HCT116 (cell line): ENCODE measurements at regions not wholly inside any gene's neighbourhood (a gene's known extent, or its start where the extent isn't known, plus 50 kb on each side); places are given as distances from the start of the nearest gene placed in this dataset.

Experiments
- ATAC-seq: fragments of 200-7000 bp; cut with Tn5 transposase; 2 replicates; pipeline ENCODE4 v1.9.1; 2020; ENCODE audit warnings: mild to moderate bottlenecking, moderate library complexity
- BruUV-seq: library from RNA; stranded (reverse); fragments of 400-500 nt; replicated peaks from 2 replicates; lab custom pipeline; 2021; lab: Mats Ljungman, UMichigan
- CTCF ChIA-PET: fragments of 300-600 bp; sonication (Branson Sonifier 250); formaldehyde crosslinking; loops from one replicate; lab custom pipeline; 2021; ENCODE audit warnings: antibody characterized with exemption; lab: Charles Lee
- POLR2A ChIA-PET: fragments of 300-600, 350-600 bp; sonication (Branson Sonifier 250); formaldehyde crosslinking; loops from one replicate; lab custom pipeline; 2021; ENCODE audit warnings: antibody characterized with exemption; lab: Charles Lee
- RAD21 ChIA-PET, 2 experiments: fragments of 300-600 bp; sonication (Branson Sonifier 250); formaldehyde crosslinking; loops; one replicate each; lab custom pipeline; 2023; ENCODE audit warnings: low total read pairs in 2 of 2; ENCODE audit not compliant: uncharacterized antibody in 2 of 2, unreplicated experiment in 2 of 2, low non-redundant PET in 1 of 2; lab: Charles Lee
- DNase-seq: peaks from one replicate; pipeline ENCODE4 v3.0.0-alpha.2; 2010; ENCODE audit warnings: low read depth, low spot score
- H2AFZ ChIP-seq: fragments of 200-600 bp; shearing (Covaris generic), sonication (generic); 2 replicates; pipeline ENCODE4 v1.6.1; 2017; ENCODE audit warnings: low read depth, mixed run types, mixed read lengths, antibody characterized with exemption, low read length; ENCODE audit not compliant: poor library complexity, severe bottlenecking
- H3K27ac ChIP-seq: 2 replicates; pipeline ENCODE4 v1.5.1; 2012; ENCODE audit warnings: low read depth, low read length
- H3K27me3 ChIP-seq: fragments of 200-600 bp; sonication (generic); 2 replicates; pipeline ENCODE4 v1.6.1; 2016; ENCODE audit warnings: mixed run types, low read length, mixed read lengths; ENCODE audit not compliant: insufficient read depth
- H3K36me3 ChIP-seq, 2 experiments: fragments of 200-500 bp in 1 of 2; fragments of 200-600 bp in 1 of 2; sonication (Bioruptor generic) in 1 of 2; sonication (generic) in 1 of 2; 2 replicates each; pipeline versions ENCODE4 v1.5.1 to v1.6.1; 2014 to 2016; ENCODE audit warnings: low read length in 2 of 2, inconsistent platforms in 1 of 2, mixed read lengths in 1 of 2, mixed run types in 1 of 2; ENCODE audit not compliant: insufficient read depth in 2 of 2, control insufficient read depth in 1 of 2
- H3K4me1 ChIP-seq, 2 experiments: fragments of 200-600 bp in 1 of 2; sonication (generic) in 1 of 2; 2 replicates each; pipeline versions ENCODE4 v1.5.1 to v1.6.1; 2012 to 2017; ENCODE audit warnings: low read length in 2 of 2, inconsistent platforms in 1 of 2, mild to moderate bottlenecking in 1 of 2, mixed read lengths in 1 of 2, mixed run types in 1 of 2, moderate library complexity in 1 of 2; ENCODE audit not compliant: insufficient read depth in 2 of 2, control insufficient read depth in 1 of 2
- H3K4me2 ChIP-seq: fragments of 200-600 bp; sonication (generic); 2 replicates; pipeline ENCODE4 v1.6.1; 2017; ENCODE audit warnings: mixed run types, low read length, mixed read lengths
- H3K4me3 ChIP-seq, 2 experiments: fragments of 200-600 bp in 1 of 2; sonication (generic) in 1 of 2; replicated peaks in 1 of 2; 2 replicates each; pipeline ENCODE4 v1.5.1; 2011 to 2016; ENCODE audit warnings: low read length in 2 of 2, control low read depth in 1 of 2, low read depth in 1 of 2, mild to moderate bottlenecking in 1 of 2, mixed read lengths in 1 of 2, mixed run types in 1 of 2
- H3K79me2 ChIP-seq: fragments of 200-600 bp; sonication (generic); 2 replicates; pipeline ENCODE4 v1.6.1; 2017; ENCODE audit warnings: mild to moderate bottlenecking, mixed run types, low read length, moderate library complexity, mixed read lengths; ENCODE audit not compliant: insufficient read depth
- H3K9ac ChIP-seq: fragments of 200-600 bp; sonication (generic); 2 replicates; pipeline ENCODE4 v1.6.1; 2016; ENCODE audit warnings: low read length, mixed read lengths
- H3K9me2 ChIP-seq: fragments of 200-600 bp; sonication (generic), shearing (Covaris generic); 2 replicates; pipeline ENCODE4 v1.6.1; 2017; ENCODE audit warnings: mixed run types, mild to moderate bottlenecking, moderate library complexity; ENCODE audit not compliant: insufficient read depth
- H3K9me3 ChIP-seq, 2 experiments: fragments of 200-500 bp in 1 of 2; fragments of 200-600 bp in 1 of 2; sonication (Bioruptor generic) in 1 of 2; sonication (generic) in 1 of 2; 2 replicates each; pipeline ENCODE4 v1.6.1; 2014 to 2017; ENCODE audit warnings: low read length in 2 of 2, mixed read lengths in 2 of 2, inconsistent platforms in 1 of 2, low read depth in 1 of 2, mild to moderate bottlenecking in 1 of 2, mixed run types in 1 of 2, moderate library complexity in 1 of 2; ENCODE audit not compliant: control insufficient read depth in 1 of 2, insufficient read depth in 1 of 2
- H4K20me1 ChIP-seq: fragments of 200-600 bp; sonication (generic), shearing (Covaris generic); 2 replicates; pipeline ENCODE4 v1.6.1; 2017; ENCODE audit warnings: mixed run types, mild to moderate bottlenecking, moderate library complexity; ENCODE audit not compliant: insufficient read depth
- ATF3 ChIP-seq: IDR thresholded peaks from 2 replicates; pipeline ENCODE4 v1.6.1; 2012
- CBX3 ChIP-seq: IDR thresholded peaks from 2 replicates; pipeline ENCODE4 v1.6.1; 2012; ENCODE audit warnings: low read depth
- CEBPB ChIP-seq: IDR thresholded peaks from 2 replicates; pipeline ENCODE4 v1.6.1; 2012; ENCODE audit warnings: low read depth
- EGR1 ChIP-seq: IDR thresholded peaks from 2 replicates; pipeline ENCODE4 v1.6.1; 2012; ENCODE audit warnings: low read depth
- ELF1 ChIP-seq: IDR thresholded peaks from 2 replicates; pipeline ENCODE4 v1.6.1; 2012; ENCODE audit warnings: low read depth, borderline replicate concordance
- EZH2 ChIP-seq: fragments of 200-600 bp; sonication (generic); IDR thresholded peaks from 2 replicates; pipeline ENCODE4 v1.6.1; 2017; ENCODE audit warnings: antibody characterized with exemption, mixed run types
- EZH2phosphoT487 ChIP-seq: fragments of 200-600 bp; IDR thresholded peaks from 2 replicates; pipeline ENCODE4 v1.6.1; 2018; ENCODE audit warnings: antibody characterized with exemption, borderline replicate concordance
- FOSL1 ChIP-seq: IDR thresholded peaks from 2 replicates; pipeline ENCODE4 v1.6.1; 2012; ENCODE audit warnings: low read depth
- JUND ChIP-seq: IDR thresholded peaks from 2 replicates; pipeline ENCODE4 v1.6.1; 2012
- MAX ChIP-seq: IDR thresholded peaks from 2 replicates; pipeline ENCODE4 v1.6.1; 2012
- POLR2A ChIP-seq: IDR thresholded peaks from 2 replicates; pipeline ENCODE4 v1.7.0; 2011; ENCODE audit warnings: borderline replicate concordance; ENCODE audit not compliant: insufficient read depth, insufficient read length; ENCODE audit errors: extremely low read depth
- POLR2AphosphoS5 ChIP-seq: IDR thresholded peaks from 2 replicates; pipeline ENCODE4 v1.6.1; 2011; ENCODE audit warnings: mild to moderate bottlenecking, low read depth, low read length, moderate library complexity
- RAD21 ChIP-seq: IDR thresholded peaks from 2 replicates; pipeline ENCODE4 v1.6.1; 2012; ENCODE audit warnings: low read depth, mild to moderate bottlenecking
- REST ChIP-seq: IDR thresholded peaks from 2 replicates; pipeline ENCODE4 v1.6.1; 2012; ENCODE audit warnings: low read depth
- SIN3A ChIP-seq: IDR thresholded peaks from 2 replicates; pipeline ENCODE4 v1.6.1; 2012; ENCODE audit warnings: low read depth
- SRF ChIP-seq: IDR thresholded peaks from 2 replicates; pipeline ENCODE4 v1.6.1; 2012; ENCODE audit warnings: low read depth
- TCF7L2 ChIP-seq: IDR thresholded peaks from 2 replicates; pipeline ENCODE4 v1.7.0; 2011; ENCODE audit warnings: borderline replicate concordance, inconsistent platforms; ENCODE audit not compliant: insufficient read depth, insufficient read length; ENCODE audit errors: extremely low read depth
- ZBTB33 ChIP-seq: IDR thresholded peaks from 2 replicates; pipeline ENCODE4 v1.6.1; 2011; ENCODE audit warnings: mild to moderate bottlenecking, low read length, moderate library complexity; ENCODE audit not compliant: insufficient replicate concordance; ENCODE audit errors: extremely low read depth
- ZFX ChIP-seq: fragments of 450-650 bp; IDR thresholded peaks from 2 replicates; pipeline ENCODE4 v1.6.1; 2017
- ZNF274 ChIP-seq: fragments of 200-500 bp; sonication (Bioruptor generic); IDR thresholded peaks from 2 replicates; pipeline ENCODE4 v1.6.1; 2014; ENCODE audit warnings: mild to moderate bottlenecking, low read depth, low read length, inconsistent platforms
- intact Hi-C: fragments of 100-400 bp; cut with micrococcal nuclease; formaldehyde crosslinking; loops from 2 replicates; pipeline ENCODE4 v1.10.0; 2022

DNA sequence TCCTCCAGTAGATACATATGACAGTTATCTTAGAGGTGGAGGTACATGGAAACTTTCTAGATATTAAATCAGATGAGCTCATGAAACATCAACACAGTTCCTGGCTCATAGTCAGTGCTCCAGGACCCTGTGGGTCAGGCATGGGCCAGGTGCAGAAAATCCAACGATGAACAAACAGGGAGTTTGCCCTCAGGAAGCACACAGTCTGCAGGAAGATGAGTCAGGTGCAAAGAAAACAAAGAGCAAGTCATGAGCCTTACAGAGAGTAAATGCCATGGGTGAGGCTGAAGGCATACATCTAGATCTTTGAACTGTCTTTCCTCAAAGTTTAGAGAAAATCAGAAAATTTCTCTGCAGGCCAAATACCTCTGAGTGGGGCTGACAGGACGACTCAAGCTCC is 184.2 kb upstream of the TPM1 start:
- ChIA-PET RAD21 (no interaction called here), CTCF (no interaction called here), POLR2A (no interaction called here)
- H3K9me3 ChIP-seq: no peaks in the 10 kb centered on the region
- no peak for TF ChIP-seq ZFX
- no peak for TF ChIP-seq REST
- no peak for TF ChIP-seq ELF1
- TF ChIP-seq RAD21: no peak
- no peak for TF ChIP-seq MAX
- TF ChIP-seq EZH2: no peak
- no peak for TF ChIP-seq ZNF274
- TF ChIP-seq EZH2phosphoT487: no peak
- no peak for TF ChIP-seq CBX3
- no peak for TF ChIP-seq TCF7L2
- no peak for TF ChIP-seq CEBPB
- TF ChIP-seq ATF3: no peak
- TF ChIP-seq SRF: no peak
- TF ChIP-seq EGR1: no peak
- no peak for TF ChIP-seq POLR2A
- TF ChIP-seq SIN3A: no peak
- TF ChIP-seq ZBTB33: no peak
- no peak for TF ChIP-seq FOSL1
- TF ChIP-seq POLR2AphosphoS5: no peak
- TF ChIP-seq JUND: no peak
- H3K4me1 ChIP-seq: peaks cover 0 to 19% of the 10 kb centered on the region in 2 experiments; a peak in 2 of 4 replicates
- no peak overlapping the region for H3K4me3 ChIP-seq
- no peaks in the 10 kb centered on the region for H3K27me3 ChIP-seq
- H4K20me1 ChIP-seq: no peaks in the 10 kb centered on the region
- H3K4me2 ChIP-seq: no peak overlapping the region
- no peaks in the 10 kb centered on the region for H3K36me3 ChIP-seq
- H3K9ac ChIP-seq: no peak overlapping the region
- no TSS peak for BruUV-seq
- no peak overlapping the region for H3K27ac ChIP-seq
- DNase-seq (no peak), ATAC-seq (no peak)
- no peaks in the 10 kb centered on the region for H3K9me2 ChIP-seq
- H2AFZ ChIP-seq: no peak overlapping the region
- no peaks in the 10 kb centered on the region for H3K79me2 ChIP-seq
- intact Hi-C loops: no loop called here
